ENCODE measurements at regions not wholly inside any gene's neighbourhood (a gene's known extent, or its start where the extent isn't known, plus 50 kb on each side); places are given as distances from the start of the nearest gene placed in this dataset.
A peak's percentile ranks its signal among the peaks of the same experiment; 100 is the strongest.

GRCh38 chr18:76621782-76622495, 126.9 kb upstream of the ZNF516 start:
- intact Hi-C loops (cut with DNase I): no loop called here
- 22% methylated on average over 12 of the region's 12 CpGs for WGBS (ENCODE audit: insufficient coverage, low coverage, low lambda C conversion rate, missing lambda C conversion rate)
- H3K4me1 ChIP-seq: peaks cover 0 to 36% (median 9%) of the 10 kb centered on the region in 4 donors
- H3K27ac ChIP-seq: peak overlapping the region in 2 of 3 donors; percentile 31 to 45
- TF ChIP-seq, protein P1, sequence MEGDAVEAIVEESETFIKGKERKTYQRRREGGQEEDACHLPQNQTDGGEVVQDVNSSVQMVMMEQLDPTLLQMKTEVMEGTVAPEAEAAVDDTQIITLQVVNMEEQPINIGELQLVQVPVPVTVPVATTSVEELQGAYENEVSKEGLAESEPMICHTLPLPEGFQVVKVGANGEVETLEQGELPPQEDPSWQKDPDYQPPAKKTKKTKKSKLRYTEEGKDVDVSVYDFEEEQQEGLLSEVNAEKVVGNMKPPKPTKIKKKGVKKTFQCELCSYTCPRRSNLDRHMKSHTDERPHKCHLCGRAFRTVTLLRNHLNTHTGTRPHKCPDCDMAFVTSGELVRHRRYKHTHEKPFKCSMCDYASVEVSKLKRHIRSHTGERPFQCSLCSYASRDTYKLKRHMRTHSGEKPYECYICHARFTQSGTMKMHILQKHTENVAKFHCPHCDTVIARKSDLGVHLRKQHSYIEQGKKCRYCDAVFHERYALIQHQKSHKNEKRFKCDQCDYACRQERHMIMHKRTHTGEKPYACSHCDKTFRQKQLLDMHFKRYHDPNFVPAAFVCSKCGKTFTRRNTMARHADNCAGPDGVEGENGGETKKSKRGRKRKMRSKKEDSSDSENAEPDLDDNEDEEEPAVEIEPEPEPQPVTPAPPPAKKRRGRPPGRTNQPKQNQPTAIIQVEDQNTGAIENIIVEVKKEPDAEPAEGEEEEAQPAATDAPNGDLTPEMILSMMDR (IDR thresholded peaks at IDR 0.05): no peak
- no peak for TF ChIP-seq POLR2A (IDR thresholded peaks at IDR 0.05)
- peak overlapping the region in 2 of 3 donors; percentile 16 to 27 for H3K4me3 ChIP-seq
- no peaks in the 10 kb centered on the region for H3K9me3 ChIP-seq
- DNase-seq: no peak
- peak; percentile 5 to 37 (median 20) for ATAC-seq
- no peaks in the 10 kb centered on the region for H3K27me3 ChIP-seq
- H3K36me3 ChIP-seq: no peaks in the 10 kb centered on the region

GRCh38 chr18:76621226-76621625, 126.2 kb upstream of the ZNF516 start:
- Histone ChIP-seq H3K36me3 (no peaks in the 10 kb centered on the region), H3K4me3 (peak overlapping the region in 2 of 3 donors; percentile 16 to 27), H3K27me3 (no peaks in the 10 kb centered on the region), H3K9me3 (no peaks in the 10 kb centered on the region), H3K27ac (peak overlapping the region in 2 of 3 donors; percentile 31 to 45), H3K4me1 (peaks cover 0 to 42% (median 12%) of the 10 kb centered on the region in 4 donors)
- no peak for DNase-seq
- intact Hi-C loops (cut with DNase I): no loop called here
- ATAC-seq: peak; percentile 11 to 36 (median 33)
- 29% methylated on average over 9 of the region's 9 CpGs for WGBS (ENCODE audit: insufficient coverage, low coverage, low lambda C conversion rate, missing lambda C conversion rate)
- TF ChIP-seq POLR2A (IDR thresholded peaks at IDR 0.05): no peak
- TF ChIP-seq, protein P1 (IDR thresholded peaks at IDR 0.05): no peak

DNA sequence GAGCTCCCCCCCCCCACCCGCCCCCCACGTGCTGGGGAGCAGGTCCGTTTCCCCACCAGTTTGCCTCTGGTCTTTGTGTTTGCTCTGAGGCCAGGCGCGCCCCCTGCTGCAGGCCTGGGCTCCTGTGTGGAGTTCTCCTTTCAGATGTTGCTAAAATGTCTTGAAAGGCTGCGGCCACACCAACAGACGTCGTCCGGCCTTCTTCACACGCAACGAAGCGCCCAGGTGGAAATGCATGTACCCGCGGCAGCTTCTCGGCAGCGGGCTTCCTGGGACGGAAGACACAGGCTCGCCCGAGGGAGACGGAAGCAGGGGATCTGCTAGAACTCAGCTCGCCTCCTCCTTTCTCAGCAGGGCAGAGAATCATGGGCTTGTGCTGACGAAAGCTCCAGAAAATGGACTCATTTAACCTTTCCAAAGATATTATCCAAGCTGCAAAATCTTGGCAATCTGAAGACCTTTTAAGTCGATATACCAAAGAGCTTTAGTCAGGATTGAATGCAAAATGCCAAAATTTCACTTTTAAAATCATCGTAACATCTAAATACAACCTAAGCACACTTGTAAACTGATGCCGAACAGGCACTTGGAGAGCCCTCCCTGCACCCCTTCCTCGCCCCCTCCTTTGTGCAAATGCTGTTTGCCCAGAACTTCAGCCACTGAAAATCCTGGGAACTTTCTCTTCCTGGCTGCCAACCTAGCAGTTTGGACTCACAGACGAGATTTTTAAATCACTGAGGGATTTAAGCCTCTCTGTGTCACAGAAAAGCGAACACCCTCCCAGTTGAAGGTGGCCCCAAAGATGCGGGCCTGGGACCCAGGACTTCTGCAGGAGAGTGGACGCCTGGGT, 125.5 kb upstream of the ZNF516 start:
- Histone ChIP-seq H3K36me3 (no peaks in the 10 kb centered on the region), H3K4me3 (peak overlapping the region; percentile 12 to 33 (median 27)), H3K27me3 (no peaks in the 10 kb centered on the region), H3K27ac (peak overlapping the region; percentile 3 to 79 (median 31)), H3K9me3 (no peaks in the 10 kb centered on the region), H3K4me1 (peaks cover 0 to 46% (median 15%) of the 10 kb centered on the region in 4 donors)
- TF ChIP-seq, protein P1 (IDR thresholded peaks at IDR 0.05): peak; percentile 4 to 48 (median 38)
- TF ChIP-seq POLR2A (IDR thresholded peaks at IDR 0.05): no peak
- ATAC-seq (peak; percentile 36 to 51 (median 47)), DNase-seq (peak in 1 of 3 donors; percentile 47)
- 46% methylated on average over 23 of the region's 30 CpGs for WGBS (ENCODE audit: insufficient coverage, low coverage, low lambda C conversion rate, missing lambda C conversion rate)
- intact Hi-C loops (cut with DNase I): no loop called here

DNA sequence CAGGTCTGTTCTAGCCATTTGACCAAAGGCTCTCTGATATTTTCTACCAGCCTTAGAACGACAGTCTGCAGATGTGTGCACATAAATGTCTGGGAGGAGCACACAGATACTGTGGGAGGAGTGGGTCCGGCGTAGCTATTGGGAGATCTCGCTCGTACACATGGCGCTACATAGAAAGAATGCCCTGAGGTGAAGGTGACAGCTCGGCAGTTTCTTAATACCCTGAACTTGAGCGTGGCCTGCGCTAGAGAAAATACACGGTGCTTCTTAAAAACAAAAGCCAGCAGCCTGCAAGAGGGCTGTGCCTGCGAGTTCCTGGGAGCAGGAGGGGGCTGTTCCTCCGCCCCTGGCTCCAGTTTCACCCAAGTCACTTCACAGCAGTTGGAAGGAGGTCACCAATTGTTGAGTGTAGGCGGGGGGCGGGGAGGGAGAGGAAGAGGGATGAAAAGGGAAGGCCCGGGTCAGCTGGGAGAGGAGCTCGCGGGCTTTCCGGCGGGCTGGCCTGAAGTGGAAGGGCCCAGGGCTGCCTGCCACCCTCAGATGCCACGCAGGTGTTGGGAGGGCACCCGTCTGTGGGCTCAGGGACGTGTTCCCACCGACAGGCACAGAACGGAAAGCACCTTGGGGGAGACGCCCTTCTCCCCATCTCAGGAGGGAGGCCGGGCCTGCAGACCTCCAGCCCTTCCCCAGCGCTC, 124.7 kb upstream of the ZNF516 start:
- Histone ChIP-seq H3K4me1 (peaks cover 0 to 46% (median 15%) of the 10 kb centered on the region in 4 donors), H3K27ac (peak overlapping the region; percentile 3 to 79 (median 49)), H3K4me3 (peak overlapping the region; percentile 5 to 33 (median 12)), H3K36me3 (no peaks in the 10 kb centered on the region), H3K9me3 (no peaks in the 10 kb centered on the region), H3K27me3 (no peaks in the 10 kb centered on the region)
- WGBS (ENCODE audit: insufficient coverage, low coverage, low lambda C conversion rate, missing lambda C conversion rate): 68% methylated on average over 19 of the region's 27 CpGs
- peak in 2 of 3 donors; percentile 57 to 68 for DNase-seq
- intact Hi-C loops (cut with DNase I): no loop called here
- TF ChIP-seq POLR2A (IDR thresholded peaks at IDR 0.05): no peak
- TF ChIP-seq, protein P1 (IDR thresholded peaks at IDR 0.05): no peak
- ATAC-seq: peak; percentile 10 to 27 (median 12)

Measured in right lobe of liver (tissue), 6 donors.